ENCODE measurements at regions not wholly inside any gene's neighbourhood (a gene's known extent, or its start where the extent isn't known, plus 50 kb on each side); places are given as distances from the start of the nearest gene placed in this dataset.

GRCh38 chr5:13307480-13307879 is 637.0 kb downstream of the DNAH5 start:
- no peak for DNase-seq
- H3K36me3 ChIP-seq = no peaks in the 10 kb centered on the region
- H3K9me3 ChIP-seq (replicated peaks) = no peaks in the 10 kb centered on the region
- no peak overlapping the region for H3K4me3 ChIP-seq
- intact Hi-C loops (cut with micrococcal nuclease) = no loop called here
- H3K27ac ChIP-seq (replicated peaks) = no peak overlapping the region
- no peaks in the 10 kb centered on the region for H3K27me3 ChIP-seq (ENCODE audit: low read depth)
- no peaks in the 10 kb centered on the region for H3K4me1 ChIP-seq
- TF ChIP-seq CTCF (IDR thresholded peaks at IDR 0.05; ENCODE audit: borderline replicate concordance) = no peak

GRCh38 chr5:13303445-13303844 is 641.0 kb downstream of the DNAH5 start:
- Histone ChIP-seq H3K27me3 (ENCODE audit: low read depth) (no peaks in the 10 kb centered on the region), H3K36me3 (no peaks in the 10 kb centered on the region), H3K9me3 (replicated peaks) (peaks cover 3% of the 10 kb centered on the region), H3K4me3 (no peak overlapping the region), H3K27ac (replicated peaks) (no peak overlapping the region), H3K4me1 (no peaks in the 10 kb centered on the region)
- no peak for DNase-seq
- intact Hi-C loops (cut with micrococcal nuclease) = no loop called here
- no peak for TF ChIP-seq CTCF (IDR thresholded peaks at IDR 0.05; ENCODE audit: borderline replicate concordance)

GRCh38 chr5:13278811-13279210 is 665.7 kb downstream of the DNAH5 start:
- Histone ChIP-seq H3K36me3 (no peaks in the 10 kb centered on the region), H3K9me3 (replicated peaks) (peaks cover 8% of the 10 kb centered on the region), H3K27ac (replicated peaks) (no peak overlapping the region), H3K4me3 (no peak overlapping the region), H3K4me1 (no peaks in the 10 kb centered on the region), H3K27me3 (ENCODE audit: low read depth) (no peaks in the 10 kb centered on the region)
- no peak for DNase-seq
- intact Hi-C loops (cut with micrococcal nuclease) = no loop called here
- no peak for TF ChIP-seq CTCF (IDR thresholded peaks at IDR 0.05; ENCODE audit: borderline replicate concordance)

- Histone ChIP-seq H3K9me3 (replicated peaks) (peaks cover 8% of the 10 kb centered on the region), H3K36me3 (no peaks in the 10 kb centered on the region), H3K27ac (replicated peaks) (no peak overlapping the region), H3K4me1 (no peaks in the 10 kb centered on the region), H3K27me3 (ENCODE audit: low read depth) (no peaks in the 10 kb centered on the region), H3K4me3 (no peak overlapping the region)
- no peak for TF ChIP-seq CTCF (IDR thresholded peaks at IDR 0.05; ENCODE audit: borderline replicate concordance)
- intact Hi-C loops (cut with micrococcal nuclease) = no loop called here
- no peak for DNase-seq
Observed at GRCh38 chr5:13278148-13278547, 666.3 kb downstream of the DNAH5 start.

- Histone ChIP-seq H3K4me1 (no peaks in the 10 kb centered on the region), H3K36me3 (no peaks in the 10 kb centered on the region), H3K27me3 (ENCODE audit: low read depth) (no peaks in the 10 kb centered on the region), H3K9me3 (replicated peaks) (peaks cover 8% of the 10 kb centered on the region), H3K4me3 (no peak overlapping the region), H3K27ac (replicated peaks) (no peak overlapping the region)
- DNase-seq = no peak
- intact Hi-C loops (cut with micrococcal nuclease) = no loop called here
- no peak for TF ChIP-seq CTCF (IDR thresholded peaks at IDR 0.05; ENCODE audit: borderline replicate concordance)
Observed at GRCh38 chr5:13276156-13276555, 668.3 kb downstream of the DNAH5 start.

- no peak overlapping the region for H3K27ac ChIP-seq (replicated peaks)
- intact Hi-C loops (cut with micrococcal nuclease) = no loop called here
- no peaks in the 10 kb centered on the region for H3K27me3 ChIP-seq (ENCODE audit: low read depth)
- H3K4me3 ChIP-seq = no peak overlapping the region
- no peaks in the 10 kb centered on the region for H3K4me1 ChIP-seq
- TF ChIP-seq CTCF (IDR thresholded peaks at IDR 0.05; ENCODE audit: borderline replicate concordance) = no peak
- no peaks in the 10 kb centered on the region for H3K36me3 ChIP-seq
- H3K9me3 ChIP-seq (replicated peaks) = peaks cover 5% of the 10 kb centered on the region
- DNase-seq = no peak
Observed at GRCh38 chr5:13263701-13264100, 680.8 kb downstream of the DNAH5 start.

Measured in left ventricle myocardium inferior (tissue), 1 donor.